OCI-LY7 (cell line): ENCODE measurements at regions not wholly inside any gene's neighbourhood (a gene's known extent, or its start where the extent isn't known, plus 50 kb on each side); places are given as distances from the start of the nearest gene placed in this dataset.

Source experiments
- BruUV-seq: library from RNA; stranded (reverse); fragments of 400-500 nt; replicated peaks from 2 replicates; lab custom pipeline; 2021; lab: Mats Ljungman, UMichigan
- CTCF ChIA-PET: fragments of 300-600 bp; sonication (Branson Sonifier 250); formaldehyde crosslinking; loops from one replicate; lab custom pipeline; 2022; ENCODE audit warnings: antibody characterized with exemption; ENCODE audit not compliant: unreplicated experiment; lab: Charles Lee
- POLR2A ChIA-PET: fragments of 300-600 bp; sonication (Branson Sonifier 250); formaldehyde crosslinking; loops from one replicate; lab custom pipeline; 2022; ENCODE audit warnings: antibody characterized with exemption; lab: Charles Lee
- DNase-seq: peaks from one replicate; pipeline ENCODE4 v3.0.0-alpha.2; 2015; ENCODE audit warnings: low spot score
- H2AFZ ChIP-seq: fragments of 200-600 bp; sonication (generic), shearing (Covaris generic); 2 replicates; pipeline ENCODE4 v1.6.1; 2014; ENCODE audit warnings: mild to moderate bottlenecking, antibody characterized with exemption, low read length, moderate library complexity
- H3K27ac ChIP-seq: fragments of 200-600 bp; sonication (generic); 2 replicates; pipeline ENCODE4 v1.5.1; 2014; ENCODE audit warnings: mixed run types, low read depth, mild to moderate bottlenecking, moderate library complexity, low read length, inconsistent platforms; ENCODE audit not compliant: poor library complexity, severe bottlenecking
- H3K36me3 ChIP-seq: fragments of 200-600 bp; sonication (generic); 2 replicates; pipeline ENCODE4 v1.6.1; 2014; ENCODE audit warnings: mild to moderate bottlenecking, antibody characterized with exemption, low read length, moderate library complexity, mixed read lengths; ENCODE audit not compliant: insufficient read depth
- H3K4me1 ChIP-seq: fragments of 200-600 bp; sonication (generic); 2 replicates; pipeline ENCODE4 v1.5.1; 2014; ENCODE audit warnings: mild to moderate bottlenecking, low read length; ENCODE audit not compliant: insufficient read depth, poor library complexity, severe bottlenecking
- H3K4me2 ChIP-seq: fragments of 200-600 bp; sonication (generic); 2 replicates; pipeline ENCODE4 v1.6.1; 2014; ENCODE audit warnings: mild to moderate bottlenecking, low read length
- H3K4me3 ChIP-seq: fragments of 200-600 bp; sonication (generic); 2 replicates; pipeline ENCODE4 v1.5.1; 2014; ENCODE audit warnings: mild to moderate bottlenecking, low read depth, low read length; ENCODE audit not compliant: poor library complexity, severe bottlenecking
- H3K79me2 ChIP-seq: fragments of 200-600 bp; sonication (generic); 2 replicates; pipeline ENCODE4 v1.6.1; 2016; ENCODE audit warnings: low read depth, mild to moderate bottlenecking, low read length, moderate library complexity, mixed read lengths; ENCODE audit not compliant: insufficient read depth
- H3K9me2 ChIP-seq: fragments of 200-600 bp; sonication (generic); 2 replicates; pipeline ENCODE4 v1.6.1; 2016; ENCODE audit warnings: mild to moderate bottlenecking, low read length, mixed read lengths; ENCODE audit not compliant: insufficient read depth
- H3K9me3 ChIP-seq: fragments of 200-600 bp; sonication (generic); 2 replicates; pipeline ENCODE4 v1.6.1; 2014; ENCODE audit warnings: mild to moderate bottlenecking, mixed run types, low read length, mixed read lengths
- H4K20me1 ChIP-seq: fragments of 200-600 bp; sonication (generic); 2 replicates; pipeline ENCODE4 v1.6.1; 2014; ENCODE audit warnings: mild to moderate bottlenecking, antibody characterized with exemption, low read length, moderate library complexity, mixed read lengths; ENCODE audit not compliant: insufficient read depth
- CTCF ChIP-seq: fragments of 200-600 bp; sonication (generic); conservative IDR thresholded peaks from 2 replicates; pipeline ENCODE4 v1.5.1; 2014; ENCODE audit warnings: mild to moderate bottlenecking, antibody characterized with exemption, low read length, moderate library complexity, mixed read lengths
- EZH2phosphoT487 ChIP-seq: fragments of 200-600 bp; sonication (generic); IDR thresholded peaks from 2 replicates; pipeline ENCODE4 v1.6.1; 2018; ENCODE audit warnings: low read depth, borderline replicate concordance, mild to moderate bottlenecking, mixed run types, antibody characterized with exemption, low read length, moderate library complexity, mixed read lengths
- intact Hi-C: fragments of 100-400 bp; cut with micrococcal nuclease; formaldehyde crosslinking; loops from one replicate; pipeline ENCODE4 v1.10.0; 2022; ENCODE audit not compliant: unreplicated experiment

DNA sequence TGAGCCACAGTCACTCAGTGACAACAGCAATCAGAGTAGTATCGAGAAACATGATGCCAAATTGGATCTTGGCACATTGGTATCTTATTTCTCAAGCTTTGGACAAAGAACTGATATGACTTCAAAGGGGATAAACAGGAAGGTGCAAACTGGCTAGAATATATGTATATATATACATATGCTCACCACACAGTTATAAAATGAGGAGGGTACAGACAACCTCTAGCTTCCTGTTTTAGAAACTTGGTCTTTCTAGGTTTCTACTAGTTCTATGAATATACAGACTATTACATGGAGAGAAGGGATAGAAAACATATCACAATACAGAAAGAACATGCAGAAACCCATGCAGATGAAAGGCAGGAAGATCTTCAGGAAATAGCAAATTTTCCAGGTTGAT is 292.1 kb upstream of the SNX7 start:
- no peaks in the 10 kb centered on the region for H3K4me1 ChIP-seq
- ChIA-PET POLR2A (no interaction called here), CTCF (no interaction called here)
- H4K20me1 ChIP-seq, result no peaks in the 10 kb centered on the region
- H3K27ac ChIP-seq, result no peak overlapping the region
- no peak for DNase-seq
- no peak overlapping the region for H3K4me3 ChIP-seq
- intact Hi-C loops, result no loop called here
- H3K9me3 ChIP-seq, result no peaks in the 10 kb centered on the region
- H3K36me3 ChIP-seq, result no peaks in the 10 kb centered on the region
- H3K9me2 ChIP-seq, result no peaks in the 10 kb centered on the region
- BruUV-seq, result no TSS peak
- H2AFZ ChIP-seq, result no peak overlapping the region
- no peak overlapping the region for H3K4me2 ChIP-seq
- TF ChIP-seq EZH2phosphoT487, result no peak
- no peak for TF ChIP-seq CTCF
- H3K79me2 ChIP-seq, result no peaks in the 10 kb centered on the region

DNA sequence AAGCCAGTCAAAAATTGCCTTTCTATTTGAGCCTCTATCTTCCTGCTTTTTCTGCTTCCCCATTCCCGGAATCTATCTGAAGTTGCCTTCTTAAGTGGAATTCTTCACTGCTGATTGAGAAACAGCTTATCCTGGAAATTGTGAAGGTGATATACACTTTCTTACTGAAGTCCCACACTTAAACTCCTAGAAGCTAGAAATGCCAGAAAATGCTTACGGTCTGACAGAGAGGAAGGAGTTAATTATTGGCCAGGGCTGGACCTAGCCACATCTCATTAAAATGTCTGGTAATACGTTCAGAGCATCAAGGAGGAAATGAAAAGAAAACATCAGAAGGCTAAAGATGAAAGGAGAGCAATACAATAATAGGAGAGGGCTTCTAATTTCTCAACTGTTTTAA is 292.5 kb upstream of the SNX7 start:
- H3K79me2 ChIP-seq, result no peaks in the 10 kb centered on the region
- H3K9me2 ChIP-seq, result no peaks in the 10 kb centered on the region
- intact Hi-C loops, result no loop called here
- H3K4me2 ChIP-seq, result no peak overlapping the region
- TF ChIP-seq EZH2phosphoT487, result no peak
- TF ChIP-seq CTCF, result no peak
- H2AFZ ChIP-seq, result no peak overlapping the region
- CTCF ChIA-PET, result no interaction called here
- H3K9me3 ChIP-seq, result no peaks in the 10 kb centered on the region
- no peaks in the 10 kb centered on the region for H3K4me1 ChIP-seq
- no TSS peak for BruUV-seq
- H3K36me3 ChIP-seq, result no peaks in the 10 kb centered on the region
- no peak overlapping the region for H3K4me3 ChIP-seq
- DNase-seq, result no peak
- POLR2A ChIA-PET, result no interaction called here
- H4K20me1 ChIP-seq, result no peaks in the 10 kb centered on the region
- no peak overlapping the region for H3K27ac ChIP-seq

- CTCF ChIA-PET, result no interaction called here
- POLR2A ChIA-PET, result no interaction called here
- H3K9me2 ChIP-seq, result no peaks in the 10 kb centered on the region
- no peak overlapping the region for H3K4me3 ChIP-seq
- no peak overlapping the region for H2AFZ ChIP-seq
- BruUV-seq, result no TSS peak
- intact Hi-C loops, result no loop called here
- no peaks in the 10 kb centered on the region for H3K79me2 ChIP-seq
- DNase-seq, result no peak
- H3K4me1 ChIP-seq, result no peaks in the 10 kb centered on the region
- TF ChIP-seq CTCF, result no peak
- no peak for TF ChIP-seq EZH2phosphoT487
- no peak overlapping the region for H3K4me2 ChIP-seq
- H3K36me3 ChIP-seq, result no peaks in the 10 kb centered on the region
- no peak overlapping the region for H3K27ac ChIP-seq
- H3K9me3 ChIP-seq, result no peaks in the 10 kb centered on the region
- H4K20me1 ChIP-seq, result no peaks in the 10 kb centered on the region
Observed at GRCh38 chr1:98367426-98367825, 294.1 kb upstream of the SNX7 start.
